ENCODE measurements at regions not wholly inside any gene's neighbourhood (a gene's known extent, or its start where the extent isn't known, plus 50 kb on each side); places are given as distances from the start of the nearest gene placed in this dataset.
"Not testable (repeated sequence)": the region's sequence is repeated elsewhere in the genome, so short reads cannot be mapped to it uniquely, and the experiment has no call there.

DNA sequence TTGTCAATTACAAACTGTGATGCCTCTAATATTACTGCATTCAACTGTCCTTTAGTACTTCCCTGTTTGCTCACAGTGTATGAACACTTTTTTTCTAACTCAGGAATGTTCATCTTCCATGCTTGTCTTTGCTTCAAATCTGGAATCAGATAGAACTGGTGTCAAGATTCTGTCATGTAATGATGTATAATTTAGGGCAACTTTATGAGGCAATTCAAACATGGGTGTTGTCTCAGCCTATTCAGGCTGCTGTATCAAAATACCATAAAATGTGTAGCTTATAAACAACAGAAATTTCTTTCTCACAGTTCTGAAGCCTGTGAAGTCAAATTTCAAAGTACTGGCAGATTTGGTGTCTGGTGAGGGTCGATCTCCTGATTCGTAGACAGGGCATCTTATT, 1012.9 kb downstream of the RAB28 start:
- Histone ChIP-seq H3K27ac (ENCODE audit: extremely low read depth, low read depth, low read length) (no peak overlapping the region), H3K4me3 (ENCODE audit: low read depth, low read length) (no peak overlapping the region), H3K9me3 (ENCODE audit: control insufficient read depth, insufficient read depth, low read depth, low read length) (no peaks in the 10 kb centered on the region), H3K36me3 (ENCODE audit: control insufficient read depth in 2 of 2, insufficient read depth in 1 of 2, low read length in 2 of 2) (no peaks in the 10 kb centered on the region), H3K4me1 (ENCODE audit: control insufficient read depth, insufficient read depth, low read length) (no peaks in the 10 kb centered on the region)
- ChIA-PET POLR2A (no interaction called here), CTCF (no interaction called here)
- TF ChIP-seq ZNF621 (tag by site-specific recombination; IDR thresholded peaks at IDR 0.05) (no peak), ZNF600 (tag by site-specific recombination; IDR thresholded peaks at IDR 0.05) (no peak), ZNF521 (tag by site-specific recombination; IDR thresholded peaks at IDR 0.05) (no peak), ZNF629 (tag by site-specific recombination; IDR thresholded peaks at IDR 0.05) (no peak), TRIM28 (IDR thresholded peaks at IDR 0.05; ENCODE audit: borderline replicate concordance, low read length) (no peak), ZEB2 (tag by site-specific recombination; IDR thresholded peaks at IDR 0.05) (no peak), ZNF169 (tag by site-specific recombination; IDR thresholded peaks at IDR 0.05) (no peak)
- TF ChIP-seq, protein P1, sequence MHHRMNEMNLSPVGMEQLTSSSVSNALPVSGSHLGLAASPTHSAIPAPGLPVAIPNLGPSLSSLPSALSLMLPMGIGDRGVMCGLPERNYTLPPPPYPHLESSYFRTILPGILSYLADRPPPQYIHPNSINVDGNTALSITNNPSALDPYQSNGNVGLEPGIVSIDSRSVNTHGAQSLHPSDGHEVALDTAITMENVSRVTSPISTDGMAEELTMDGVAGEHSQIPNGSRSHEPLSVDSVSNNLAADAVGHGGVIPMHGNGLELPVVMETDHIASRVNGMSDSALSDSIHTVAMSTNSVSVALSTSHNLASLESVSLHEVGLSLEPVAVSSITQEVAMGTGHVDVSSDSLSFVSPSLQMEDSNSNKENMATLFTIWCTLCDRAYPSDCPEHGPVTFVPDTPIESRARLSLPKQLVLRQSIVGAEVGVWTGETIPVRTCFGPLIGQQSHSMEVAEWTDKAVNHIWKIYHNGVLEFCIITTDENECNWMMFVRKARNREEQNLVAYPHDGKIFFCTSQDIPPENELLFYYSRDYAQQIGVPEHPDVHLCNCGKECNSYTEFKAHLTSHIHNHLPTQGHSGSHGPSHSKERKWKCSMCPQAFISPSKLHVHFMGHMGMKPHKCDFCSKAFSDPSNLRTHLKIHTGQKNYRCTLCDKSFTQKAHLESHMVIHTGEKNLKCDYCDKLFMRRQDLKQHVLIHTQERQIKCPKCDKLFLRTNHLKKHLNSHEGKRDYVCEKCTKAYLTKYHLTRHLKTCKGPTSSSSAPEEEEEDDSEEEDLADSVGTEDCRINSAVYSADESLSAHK (tag by site-specific recombination; IDR thresholded peaks at IDR 0.05): no peak
- TF ChIP-seq, protein P2, sequence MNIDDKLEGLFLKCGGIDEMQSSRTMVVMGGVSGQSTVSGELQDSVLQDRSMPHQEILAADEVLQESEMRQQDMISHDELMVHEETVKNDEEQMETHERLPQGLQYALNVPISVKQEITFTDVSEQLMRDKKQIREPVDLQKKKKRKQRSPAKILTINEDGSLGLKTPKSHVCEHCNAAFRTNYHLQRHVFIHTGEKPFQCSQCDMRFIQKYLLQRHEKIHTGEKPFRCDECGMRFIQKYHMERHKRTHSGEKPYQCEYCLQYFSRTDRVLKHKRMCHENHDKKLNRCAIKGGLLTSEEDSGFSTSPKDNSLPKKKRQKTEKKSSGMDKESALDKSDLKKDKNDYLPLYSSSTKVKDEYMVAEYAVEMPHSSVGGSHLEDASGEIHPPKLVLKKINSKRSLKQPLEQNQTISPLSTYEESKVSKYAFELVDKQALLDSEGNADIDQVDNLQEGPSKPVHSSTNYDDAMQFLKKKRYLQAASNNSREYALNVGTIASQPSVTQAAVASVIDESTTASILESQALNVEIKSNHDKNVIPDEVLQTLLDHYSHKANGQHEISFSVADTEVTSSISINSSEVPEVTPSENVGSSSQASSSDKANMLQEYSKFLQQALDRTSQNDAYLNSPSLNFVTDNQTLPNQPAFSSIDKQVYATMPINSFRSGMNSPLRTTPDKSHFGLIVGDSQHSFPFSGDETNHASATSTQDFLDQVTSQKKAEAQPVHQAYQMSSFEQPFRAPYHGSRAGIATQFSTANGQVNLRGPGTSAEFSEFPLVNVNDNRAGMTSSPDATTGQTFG (tag by site-specific recombination; IDR thresholded peaks at IDR 0.05; ENCODE audit: borderline replicate concordance): no peak

DNA sequence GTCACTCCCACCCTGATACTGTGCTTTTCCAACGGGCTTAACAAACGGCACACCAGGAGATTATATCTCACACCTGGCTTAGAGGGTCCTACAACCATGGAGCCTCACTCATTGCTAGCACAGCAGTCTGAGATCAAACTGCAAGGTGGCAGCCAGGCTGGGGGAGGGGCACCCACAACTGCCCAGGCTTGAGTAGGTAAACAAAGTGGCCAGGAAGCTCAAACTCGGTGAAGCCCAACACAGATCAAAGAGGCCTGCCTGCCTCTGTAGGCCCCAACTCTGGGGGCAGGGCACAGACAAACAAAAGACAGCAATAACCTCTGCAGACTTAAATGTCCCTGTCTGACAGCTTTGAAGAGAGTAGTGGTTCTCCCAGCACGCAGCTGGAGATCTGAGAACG, 1022.6 kb downstream of the RAB28 start:
- H3K4me3 ChIP-seq (ENCODE audit: low read depth, low read length); CTCF ChIA-PET; POLR2A ChIA-PET; H3K27ac ChIP-seq (ENCODE audit: extremely low read depth, low read depth, low read length); H3K4me1 ChIP-seq (ENCODE audit: control insufficient read depth, insufficient read depth, low read length); H3K9me3 ChIP-seq (ENCODE audit: control insufficient read depth, insufficient read depth, low read depth, low read length); H3K36me3 ChIP-seq (ENCODE audit: control insufficient read depth in 2 of 2, insufficient read depth in 1 of 2, low read length in 2 of 2): not testable (repeated sequence)

DNA sequence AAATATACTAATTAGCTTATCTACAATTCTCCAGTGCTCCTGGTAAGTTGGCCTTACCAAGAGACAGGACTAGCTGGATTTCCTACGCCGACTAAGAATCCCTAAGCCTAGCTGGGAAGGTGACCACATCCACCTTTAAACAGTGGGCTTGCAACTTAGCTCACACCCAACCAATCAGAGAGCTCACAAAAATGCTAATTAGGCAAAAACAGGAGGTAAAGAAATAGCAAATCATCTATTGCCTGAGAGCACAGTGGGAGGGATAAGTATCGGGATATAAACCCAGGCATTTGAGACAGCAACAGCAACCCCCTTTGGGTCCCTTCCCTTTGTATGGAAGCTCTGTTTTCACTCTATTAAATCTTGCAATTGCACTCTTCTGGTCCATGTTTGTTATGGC, 1025.0 kb downstream of the RAB28 start:
- POLR2A ChIA-PET: no interaction called here
- CTCF ChIA-PET: no interaction called here
- Histone ChIP-seq H3K9me3 (ENCODE audit: control insufficient read depth, insufficient read depth, low read depth, low read length) (no peaks in the 10 kb centered on the region), H3K4me3 (ENCODE audit: low read depth, low read length) (no peak overlapping the region), H3K27ac (ENCODE audit: extremely low read depth, low read depth, low read length) (no peak overlapping the region), H3K4me1 (ENCODE audit: control insufficient read depth, insufficient read depth, low read length) (no peaks in the 10 kb centered on the region), H3K36me3 (ENCODE audit: control insufficient read depth in 2 of 2, insufficient read depth in 1 of 2, low read length in 2 of 2) (no peaks in the 10 kb centered on the region)
- TF ChIP-seq HOXA7 (CRISPR knock-in tag; IDR thresholded peaks at IDR 0.05; ENCODE audit: borderline replicate concordance) (no peak), ZNF585B (tag by site-specific recombination; IDR thresholded peaks at IDR 0.05) (no peak), ZNF37A (tag by site-specific recombination; IDR thresholded peaks at IDR 0.05) (no peak), ZBTB1 (tag by site-specific recombination; IDR thresholded peaks at IDR 0.05) (no peak), ZNF157 (tag by site-specific recombination; IDR thresholded peaks at IDR 0.05) (no peak), ZNF202 (tag by site-specific recombination; IDR thresholded peaks at IDR 0.05; ENCODE audit: borderline replicate concordance) (no peak), KLF10 (tag by site-specific recombination; IDR thresholded peaks at IDR 0.05) (no peak), ZNF175 (tag by site-specific recombination; IDR thresholded peaks at IDR 0.05) (no peak)
- TF ChIP-seq, protein P3, sequence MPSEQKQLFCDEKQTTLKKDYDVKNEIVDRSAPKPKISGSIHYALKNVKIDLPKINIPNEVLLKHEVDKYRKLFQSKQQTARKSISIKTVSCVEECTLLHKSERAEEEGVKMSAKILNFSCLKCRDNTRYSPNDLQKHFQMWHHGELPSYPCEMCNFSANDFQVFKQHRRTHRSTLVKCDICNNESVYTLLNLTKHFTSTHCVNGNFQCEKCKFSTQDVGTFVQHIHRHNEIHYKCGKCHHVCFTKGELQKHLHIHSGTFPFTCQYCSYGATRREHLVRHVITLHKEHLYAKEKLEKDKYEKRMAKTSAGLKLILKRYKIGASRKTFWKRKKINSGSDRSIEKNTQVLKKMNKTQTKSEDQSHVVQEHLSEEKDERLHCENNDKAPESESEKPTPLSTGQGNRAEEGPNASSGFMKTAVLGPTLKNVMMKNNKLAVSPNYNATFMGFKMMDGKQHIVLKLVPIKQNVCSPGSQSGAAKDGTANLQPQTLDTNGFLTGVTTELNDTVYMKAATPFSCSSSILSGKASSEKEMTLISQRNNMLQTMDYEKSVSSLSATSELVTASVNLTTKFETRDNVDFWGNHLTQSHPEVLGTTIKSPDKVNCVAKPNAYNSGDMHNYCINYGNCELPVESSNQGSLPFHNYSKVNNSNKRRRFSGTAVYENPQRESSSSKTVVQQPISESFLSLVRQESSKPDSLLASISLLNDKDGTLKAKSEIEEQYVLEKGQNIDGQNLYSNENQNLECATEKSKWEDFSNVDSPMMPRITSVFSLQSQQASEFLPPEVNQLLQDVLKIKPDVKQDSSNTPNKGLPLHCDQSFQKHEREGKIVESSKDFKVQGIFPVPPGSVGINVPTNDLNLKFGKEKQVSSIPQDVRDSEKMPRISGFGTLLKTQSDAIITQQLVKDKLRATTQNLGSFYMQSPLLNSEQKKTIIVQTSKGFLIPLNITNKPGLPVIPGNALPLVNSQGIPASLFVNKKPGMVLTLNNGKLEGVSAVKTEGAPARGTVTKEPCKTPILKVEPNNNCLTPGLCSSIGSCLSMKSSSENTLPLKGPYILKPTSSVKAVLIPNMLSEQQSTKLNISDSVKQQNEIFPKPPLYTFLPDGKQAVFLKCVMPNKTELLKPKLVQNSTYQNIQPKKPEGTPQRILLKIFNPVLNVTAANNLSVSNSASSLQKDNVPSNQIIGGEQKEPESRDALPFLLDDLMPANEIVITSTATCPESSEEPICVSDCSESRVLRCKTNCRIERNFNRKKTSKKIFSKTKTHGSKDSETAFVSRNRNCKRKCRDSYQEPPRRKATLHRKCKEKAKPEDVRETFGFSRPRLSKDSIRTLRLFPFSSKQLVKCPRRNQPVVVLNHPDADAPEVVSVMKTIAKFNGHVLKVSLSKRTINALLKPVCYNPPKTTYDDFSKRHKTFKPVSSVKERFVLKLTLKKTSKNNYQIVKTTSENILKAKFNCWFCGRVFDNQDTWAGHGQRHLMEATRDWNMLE (tag by site-specific recombination; conservative IDR thresholded peaks at IDR 0.05; ENCODE audit: low read depth): no peak
- TF ChIP-seq, protein P4, sequence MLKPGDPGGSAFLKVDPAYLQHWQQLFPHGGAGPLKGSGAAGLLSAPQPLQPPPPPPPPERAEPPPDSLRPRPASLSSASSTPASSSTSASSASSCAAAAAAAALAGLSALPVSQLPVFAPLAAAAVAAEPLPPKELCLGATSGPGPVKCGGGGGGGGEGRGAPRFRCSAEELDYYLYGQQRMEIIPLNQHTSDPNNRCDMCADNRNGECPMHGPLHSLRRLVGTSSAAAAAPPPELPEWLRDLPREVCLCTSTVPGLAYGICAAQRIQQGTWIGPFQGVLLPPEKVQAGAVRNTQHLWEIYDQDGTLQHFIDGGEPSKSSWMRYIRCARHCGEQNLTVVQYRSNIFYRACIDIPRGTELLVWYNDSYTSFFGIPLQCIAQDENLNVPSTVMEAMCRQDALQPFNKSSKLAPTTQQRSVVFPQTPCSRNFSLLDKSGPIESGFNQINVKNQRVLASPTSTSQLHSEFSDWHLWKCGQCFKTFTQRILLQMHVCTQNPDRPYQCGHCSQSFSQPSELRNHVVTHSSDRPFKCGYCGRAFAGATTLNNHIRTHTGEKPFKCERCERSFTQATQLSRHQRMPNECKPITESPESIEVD (tag by site-specific recombination; IDR thresholded peaks at IDR 0.05): no peak
- TF ChIP-seq, protein P5, sequence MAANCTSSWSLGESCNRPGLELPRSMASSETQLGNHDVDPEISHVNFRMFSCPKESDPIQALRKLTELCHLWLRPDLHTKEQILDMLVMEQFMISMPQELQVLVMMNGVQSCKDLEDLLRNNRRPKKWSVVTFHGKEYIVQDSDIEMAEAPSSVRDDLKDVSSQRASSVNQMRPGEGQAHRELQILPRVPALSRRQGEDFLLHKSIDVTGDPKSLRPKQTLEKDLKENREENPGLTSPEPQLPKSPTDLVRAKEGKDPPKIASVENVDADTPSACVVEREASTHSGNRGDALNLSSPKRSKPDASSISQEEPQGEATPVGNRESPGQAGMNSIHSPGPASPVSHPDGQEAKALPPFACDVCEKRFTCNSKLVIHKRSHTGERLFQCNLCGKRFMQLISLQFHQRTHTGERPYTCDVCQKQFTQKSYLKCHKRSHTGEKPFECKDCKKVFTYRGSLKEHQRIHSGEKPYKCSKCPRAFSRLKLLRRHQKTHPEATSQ (tag by site-specific recombination; IDR thresholded peaks at IDR 0.05): no peak
